HUES6 (cell line): ENCODE measurements at regions not wholly inside any gene's neighbourhood (a gene's known extent, or its start where the extent isn't known, plus 50 kb on each side); places are given as distances from the start of the nearest gene placed in this dataset.

ENCODE experiments used
- H3K27ac ChIP-seq: 2 replicates; pipeline ENCODE4 v1.7.0; 2013; ENCODE audit warnings: low read depth, mild to moderate bottlenecking, low read length, inconsistent platforms
- H3K27me3 ChIP-seq: 2 replicates; pipeline ENCODE4 v1.6.1; 2013; ENCODE audit warnings: low read length; ENCODE audit not compliant: control insufficient read depth, insufficient read depth
- H3K36me3 ChIP-seq: 2 replicates; pipeline ENCODE4 v1.6.1; 2013; ENCODE audit warnings: low read length; ENCODE audit not compliant: control insufficient read depth, insufficient read depth
- H3K4me1 ChIP-seq: 2 replicates; pipeline ENCODE4 v1.6.1; 2013; ENCODE audit warnings: low read length; ENCODE audit not compliant: control insufficient read depth, insufficient read depth
- H3K4me3 ChIP-seq: 2 replicates; pipeline ENCODE4 v1.5.1; 2013; ENCODE audit warnings: low read depth, low read length
- H3K9ac ChIP-seq: one replicate; pipeline ENCODE4 v1.6.1; 2013; ENCODE audit warnings: mild to moderate bottlenecking, low read length
- H3K9me3 ChIP-seq: 2 replicates; pipeline ENCODE4 v1.6.1; 2013; ENCODE audit warnings: low read depth, low read length; ENCODE audit not compliant: control insufficient read depth, insufficient read depth

GRCh38 chr5:120955795-120956194 lies 491.7 kb downstream of the PRR16 start:
- no peaks in the 10 kb centered on the region for H3K36me3 ChIP-seq
- no peak overlapping the region for H3K27ac ChIP-seq
- H3K9ac ChIP-seq, result no peak overlapping the region
- no peak overlapping the region for H3K4me3 ChIP-seq
- H3K4me1 ChIP-seq, result no peaks in the 10 kb centered on the region
- no peaks in the 10 kb centered on the region for H3K27me3 ChIP-seq
- peaks cover 37% of the 10 kb centered on the region for H3K9me3 ChIP-seq

- Histone ChIP-seq H3K9ac (no peak overlapping the region), H3K4me1 (no peaks in the 10 kb centered on the region), H3K4me3 (no peak overlapping the region), H3K27ac (no peak overlapping the region), H3K9me3 (peaks cover 9% of the 10 kb centered on the region), H3K36me3 (no peaks in the 10 kb centered on the region), H3K27me3 (no peaks in the 10 kb centered on the region)
These were observed 494.9 kb downstream of the PRR16 start for GRCh38 chr5:120958877-120959485.

- no peak overlapping the region for H3K27ac ChIP-seq
- H3K27me3 ChIP-seq, result no peaks in the 10 kb centered on the region
- H3K4me1 ChIP-seq, result no peaks in the 10 kb centered on the region
- no peak overlapping the region for H3K4me3 ChIP-seq
- H3K9me3 ChIP-seq, result no peaks in the 10 kb centered on the region
- no peaks in the 10 kb centered on the region for H3K36me3 ChIP-seq
- no peak overlapping the region for H3K9ac ChIP-seq
These were observed 496.4 kb downstream of the PRR16 start for GRCh38 chr5:120960510-120960909.

- no peaks in the 10 kb centered on the region for H3K36me3 ChIP-seq
- no peaks in the 10 kb centered on the region for H3K27me3 ChIP-seq
- no peak overlapping the region for H3K4me3 ChIP-seq
- no peak overlapping the region for H3K27ac ChIP-seq
- H3K9me3 ChIP-seq, result no peaks in the 10 kb centered on the region
- H3K9ac ChIP-seq, result no peak overlapping the region
- no peaks in the 10 kb centered on the region for H3K4me1 ChIP-seq
These were observed 503.3 kb downstream of the PRR16 start for GRCh38 chr5:120967366-120967765.

GRCh38 chr5:120974690-120975089 lies 510.6 kb downstream of the PRR16 start:
- H3K4me1 ChIP-seq, result no peaks in the 10 kb centered on the region
- no peak overlapping the region for H3K4me3 ChIP-seq
- no peaks in the 10 kb centered on the region for H3K36me3 ChIP-seq
- no peak overlapping the region for H3K9ac ChIP-seq
- no peaks in the 10 kb centered on the region for H3K27me3 ChIP-seq
- H3K9me3 ChIP-seq, result no peaks in the 10 kb centered on the region
- H3K27ac ChIP-seq, result no peak overlapping the region

- Histone ChIP-seq H3K9me3 (no peaks in the 10 kb centered on the region), H3K9ac (no peak overlapping the region), H3K4me3 (no peak overlapping the region), H3K27me3 (no peaks in the 10 kb centered on the region), H3K4me1 (no peaks in the 10 kb centered on the region), H3K27ac (no peak overlapping the region), H3K36me3 (no peaks in the 10 kb centered on the region)
These were observed 518.3 kb downstream of the PRR16 start for GRCh38 chr5:120982351-120982750.

GRCh38 chr5:120985526-120985925 lies 521.4 kb downstream of the PRR16 start:
- Histone ChIP-seq H3K27me3 (no peaks in the 10 kb centered on the region), H3K9me3 (no peaks in the 10 kb centered on the region), H3K36me3 (no peaks in the 10 kb centered on the region), H3K4me1 (no peaks in the 10 kb centered on the region), H3K27ac (no peak overlapping the region), H3K9ac (no peak overlapping the region), H3K4me3 (no peak overlapping the region)

GRCh38 chr5:120988491-120988890 lies 524.4 kb downstream of the PRR16 start:
- Histone ChIP-seq H3K9me3 (no peaks in the 10 kb centered on the region), H3K27me3 (no peaks in the 10 kb centered on the region), H3K36me3 (no peaks in the 10 kb centered on the region), H3K9ac (no peak overlapping the region), H3K27ac (no peak overlapping the region), H3K4me1 (no peaks in the 10 kb centered on the region), H3K4me3 (no peak overlapping the region)

- H3K9me3 ChIP-seq, result no peaks in the 10 kb centered on the region
- H3K9ac ChIP-seq, result no peak overlapping the region
These were observed 524.8 kb downstream of the PRR16 start for GRCh38 chr5:120988941-120989340.

GRCh38 chr5:120991569-120991968 lies 527.5 kb downstream of the PRR16 start:
- Histone ChIP-seq H3K27me3 (no peaks in the 10 kb centered on the region), H3K27ac (no peak overlapping the region), H3K9ac (no peak overlapping the region), H3K9me3 (no peaks in the 10 kb centered on the region), H3K36me3 (no peaks in the 10 kb centered on the region), H3K4me3 (no peak overlapping the region), H3K4me1 (no peaks in the 10 kb centered on the region)

More at GRCh38 chr5:120988941-120989340, 524.8 kb downstream of the PRR16 start:
- Histone ChIP-seq H3K36me3 (no peaks in the 10 kb centered on the region), H3K27ac (no peak overlapping the region), H3K4me3 (no peak overlapping the region), H3K4me1 (no peaks in the 10 kb centered on the region), H3K27me3 (no peaks in the 10 kb centered on the region)

GRCh38 chr5:120994112-120994511 lies 530.0 kb downstream of the PRR16 start:
- no peaks in the 10 kb centered on the region for H3K36me3 ChIP-seq
- no peak overlapping the region for H3K4me3 ChIP-seq
- H3K27me3 ChIP-seq, result no peaks in the 10 kb centered on the region
- no peak overlapping the region for H3K9ac ChIP-seq
- no peaks in the 10 kb centered on the region for H3K9me3 ChIP-seq
- H3K4me1 ChIP-seq, result no peaks in the 10 kb centered on the region
- no peak overlapping the region for H3K27ac ChIP-seq

- Histone ChIP-seq H3K27me3 (no peaks in the 10 kb centered on the region), H3K4me1 (no peaks in the 10 kb centered on the region), H3K27ac (no peak overlapping the region), H3K9me3 (no peaks in the 10 kb centered on the region), H3K4me3 (no peak overlapping the region), H3K36me3 (no peaks in the 10 kb centered on the region), H3K9ac (no peak overlapping the region)
These were observed 535.5 kb downstream of the PRR16 start for GRCh38 chr5:120999550-120999949.
